T-cell (primary cell): ENCODE measurements at regions not wholly inside any gene's neighbourhood (a gene's known extent, or its start where the extent isn't known, plus 50 kb on each side); places are given as distances from the start of the nearest gene placed in this dataset.

Experiments used
- ATAC-seq, 4 experiments: fragments of 200-7000 bp in 3 of 4; fragments of 150-1000 bp in 1 of 4; cut with Tn5 transposase; replicated peaks in 1 of 4; 1 replicate in 3 of 4; 2 replicates in 1 of 4; pipeline ENCODE4 v1.10.0; 2021; ENCODE audit warnings: moderate library complexity in 3 of 4, mild to moderate bottlenecking in 2 of 4, moderate number of reproducible peaks in 1 of 4
- CTCF ChIA-PET, 2 donors: fragments of 300-600 bp; sonication (Branson Sonifier 250); formaldehyde crosslinking; loops; one replicate each; lab custom pipeline; 2022; ENCODE audit warnings: antibody characterized with exemption in 2 of 2; lab: Charles Lee
- POLR2A ChIA-PET, 2 donors: fragments of 300-600 bp; sonication (Branson Sonifier 250); formaldehyde crosslinking; loops; one replicate each; lab custom pipeline; 2022; ENCODE audit warnings: antibody characterized with exemption in 2 of 2; lab: Charles Lee
- DNase-seq, 35 experiments: peaks; one replicate each; pipeline versions ENCODE4 v3.0.0 to v3.0.0-alpha.2; 2013 to 2023
- H3K27ac ChIP-seq: one replicate; pipeline ENCODE4 v1.5.1; 2013; ENCODE audit warnings: low read length
- H3K27me3 ChIP-seq, 2 experiments: replicated peaks in 1 of 2; 1 replicate in 1 of 2; 2 replicates in 1 of 2; pipeline versions ENCODE4 v1.6.1 to v1.7.0; 2013; ENCODE audit warnings: low read length in 1 of 2, mixed read lengths in 1 of 2; ENCODE audit not compliant: control insufficient read depth in 2 of 2, insufficient read depth in 2 of 2; ENCODE audit errors: extremely low read depth in 1 of 2
- H3K36me3 ChIP-seq, 2 donors: 1 replicate in 1 of 2; 2 replicates in 1 of 2; pipeline versions ENCODE4 v1.6.1 to v1.7.0; 2013; ENCODE audit warnings: low read length in 1 of 2; ENCODE audit not compliant: control insufficient read depth in 2 of 2, insufficient read depth in 1 of 2; ENCODE audit errors: extremely low read depth in 1 of 2
- H3K4me1 ChIP-seq, 2 experiments: 1 replicate in 1 of 2; 2 replicates in 1 of 2; pipeline versions ENCODE4 v1.6.1 to v1.7.0; 2013; ENCODE audit warnings: low read length in 2 of 2, mixed read lengths in 1 of 2; ENCODE audit not compliant: insufficient read depth in 2 of 2, control insufficient read depth in 1 of 2; ENCODE audit errors: extremely low read depth in 1 of 2
- H3K4me3 ChIP-seq, 2 donors: 1 replicate in 1 of 2; 2 replicates in 1 of 2; pipeline versions ENCODE4 v1.5.1 to v1.7.0; 2013; ENCODE audit warnings: mild to moderate bottlenecking in 2 of 2, low read length in 1 of 2, moderate library complexity in 1 of 2; ENCODE audit not compliant: control insufficient read depth in 1 of 2; ENCODE audit errors: extremely low read depth in 1 of 2
- H3K9me3 ChIP-seq: 2 replicates; pipeline ENCODE4 v1.7.0; 2013
- H3K27ac Mint-ChIP-seq, 2 donors: one replicate each; pipeline ENCODE4 v1.8.0; 2020 to 2021; ENCODE audit warnings: mild to moderate bottlenecking in 2 of 2, mixed read lengths in 2 of 2
- H3K27me3 Mint-ChIP-seq, 2 donors: one replicate each; pipeline ENCODE4 v1.8.0; 2021 to 2022; ENCODE audit warnings: mixed read lengths in 2 of 2
- H3K36me3 Mint-ChIP-seq: one replicate; pipeline ENCODE4 v1.8.0; 2021; ENCODE audit warnings: mixed read lengths
- H3K4me1 Mint-ChIP-seq, 3 donors: one replicate each; pipeline ENCODE4 v1.8.0; 2020 to 2022; ENCODE audit warnings: mixed read lengths in 3 of 3, mild to moderate bottlenecking in 1 of 3
- H3K4me3 Mint-ChIP-seq, 3 donors: one replicate each; pipeline ENCODE4 v1.8.0; 2020 to 2022; ENCODE audit warnings: mild to moderate bottlenecking in 3 of 3, mixed read lengths in 3 of 3, moderate library complexity in 3 of 3
- H3K9me3 Mint-ChIP-seq, 3 donors: one replicate each; pipeline ENCODE4 v1.8.0; 2020 to 2022; ENCODE audit warnings: mixed read lengths in 3 of 3
- WGBS: methylation state at CpG from one replicate; pipeline ENCODE4 v1.1.5; 2013; ENCODE audit warnings: missing lambda C conversion rate; ENCODE audit not compliant: insufficient coverage; 5-methylcytosine and 5-hydroxymethylcytosine counted together

- H3K4me1 ChIP-seq, result no peaks in the 10 kb centered on the region
- no peak overlapping the region for H3K4me3 ChIP-seq
- peaks cover 0 to 4% of the 10 kb centered on the region in 2 experiments for H3K27me3 ChIP-seq
- Mint-ChIP-seq H3K4me3 (no peak overlapping the region), H3K27me3 (peaks cover 4 to 8% of the 10 kb centered on the region in 2 donors), H3K27ac (no peak overlapping the region), H3K4me1 (no peaks in the 10 kb centered on the region), H3K9me3 (peaks cover 0 to 4% (median 0%) of the 10 kb centered on the region in 3 donors), H3K36me3 (no peaks in the 10 kb centered on the region)
- CTCF ChIA-PET, result interaction anchor here in 1 of 2 donors (0.6 kb wide), 1 partner anchor 82 kb away, joined by 7 read pairs; no protein-coding TSS in a partner anchor
- no peaks in the 10 kb centered on the region for H3K9me3 ChIP-seq
- DNase-seq (no peak), ATAC-seq (no peak)
- no peak overlapping the region for H3K27ac ChIP-seq
- no peaks in the 10 kb centered on the region for H3K36me3 ChIP-seq
- POLR2A ChIA-PET, result interaction anchor here in 1 of 2 donors (0.6 kb wide), 1 partner anchor 41 kb away, joined by 7 read pairs; no protein-coding TSS in a partner anchor
Observed at GRCh38 chr10:80705899-80706298, 168.2 kb downstream of the SH2D4B start.

- Histone ChIP-seq H3K4me3 (no peak overlapping the region), H3K9me3 (no peaks in the 10 kb centered on the region), H3K36me3 (no peaks in the 10 kb centered on the region), H3K27me3 (no peaks in the 10 kb centered on the region), H3K27ac (no peak overlapping the region), H3K4me1 (no peaks in the 10 kb centered on the region)
- no peak overlapping the region for H3K27ac Mint-ChIP-seq
- peaks cover 0 to 4% (median 0%) of the 10 kb centered on the region in 3 donors for H3K9me3 Mint-ChIP-seq
- H3K36me3 Mint-ChIP-seq, result no peaks in the 10 kb centered on the region
- POLR2A ChIA-PET, result no interaction called here
- no peak overlapping the region for H3K4me3 Mint-ChIP-seq
- ATAC-seq, result no peak
- WGBS, result no CpG with 5 or more reads among the region's 2 CpGs
- no peaks in the 10 kb centered on the region for H3K4me1 Mint-ChIP-seq
- H3K27me3 Mint-ChIP-seq, result peaks cover 4 to 11% of the 10 kb centered on the region in 2 donors
- no peak for DNase-seq
- CTCF ChIA-PET, result interaction anchor here in 1 of 2 donors (0.7 kb wide), 1 partner anchor 9 kb away, joined by 5 read pairs; no protein-coding TSS in a partner anchor
Observed at GRCh38 chr10:80708185-80708584, 170.5 kb downstream of the SH2D4B start.

GRCh38 chr10:80708808-80709207, 171.1 kb downstream of the SH2D4B start:
- Histone ChIP-seq H3K36me3 (no peaks in the 10 kb centered on the region), H3K4me1 (no peaks in the 10 kb centered on the region), H3K4me3 (no peak overlapping the region), H3K27ac (no peak overlapping the region), H3K9me3 (no peaks in the 10 kb centered on the region), H3K27me3 (no peaks in the 10 kb centered on the region)
- H3K36me3 Mint-ChIP-seq, result no peaks in the 10 kb centered on the region
- POLR2A ChIA-PET, result no interaction called here
- CTCF ChIA-PET, result interaction anchor here in 1 of 2 donors (0.7 kb wide), 1 partner anchor 9 kb away, joined by 5 read pairs; no protein-coding TSS in a partner anchor
- no CpG with 5 or more reads among the region's 1 CpG for WGBS
- no peak overlapping the region for H3K27ac Mint-ChIP-seq
- no peaks in the 10 kb centered on the region for H3K4me1 Mint-ChIP-seq
- H3K27me3 Mint-ChIP-seq, result peaks cover 4 to 11% of the 10 kb centered on the region in 2 donors
- no peak overlapping the region for H3K4me3 Mint-ChIP-seq
- DNase-seq (no peak), ATAC-seq (no peak)
- H3K9me3 Mint-ChIP-seq, result peaks cover 0 to 4% (median 0%) of the 10 kb centered on the region in 3 donors

- ChIA-PET POLR2A (no interaction called here), CTCF (no interaction called here)
- H3K4me3 Mint-ChIP-seq, result no peak overlapping the region
- Histone ChIP-seq H3K4me1 (no peaks in the 10 kb centered on the region), H3K27ac (no peak overlapping the region), H3K27me3 (no peaks in the 10 kb centered on the region), H3K9me3 (no peaks in the 10 kb centered on the region), H3K4me3 (no peak overlapping the region), H3K36me3 (no peaks in the 10 kb centered on the region)
- peaks cover 2 to 11% of the 10 kb centered on the region in 2 donors for H3K27me3 Mint-ChIP-seq
- H3K27ac Mint-ChIP-seq, result no peak overlapping the region
- peaks cover 0 to 4% (median 0%) of the 10 kb centered on the region in 3 donors for H3K9me3 Mint-ChIP-seq
- H3K36me3 Mint-ChIP-seq, result no peaks in the 10 kb centered on the region
- no peaks in the 10 kb centered on the region for H3K4me1 Mint-ChIP-seq
- ATAC-seq (no peak), DNase-seq (no peak)
- 87% methylated on average over 4 of the region's 5 CpGs for WGBS
Observed at GRCh38 chr10:80709866-80710265, 172.2 kb downstream of the SH2D4B start.

- WGBS, result 93% methylated on average over 5 of the region's 11 CpGs
- H3K27me3 Mint-ChIP-seq, result peaks cover 8 to 11% of the 10 kb centered on the region in 2 donors
- no peaks in the 10 kb centered on the region for H3K36me3 Mint-ChIP-seq
- Histone ChIP-seq H3K27me3 (peaks cover 0 to 5% of the 10 kb centered on the region in 2 experiments), H3K36me3 (no peaks in the 10 kb centered on the region), H3K9me3 (no peaks in the 10 kb centered on the region), H3K4me1 (no peaks in the 10 kb centered on the region), H3K27ac (no peak overlapping the region), H3K4me3 (no peak overlapping the region)
- no peaks in the 10 kb centered on the region for H3K9me3 Mint-ChIP-seq
- ATAC-seq (no peak), DNase-seq (no peak)
- H3K4me3 Mint-ChIP-seq, result no peak overlapping the region
- H3K27ac Mint-ChIP-seq, result no peak overlapping the region
- no peaks in the 10 kb centered on the region for H3K4me1 Mint-ChIP-seq
- ChIA-PET CTCF (no interaction called here), POLR2A (no interaction called here)
Observed at GRCh38 chr10:80713398-80713928, 175.8 kb downstream of the SH2D4B start.

GRCh38 chr10:80714566-80714965, 176.9 kb downstream of the SH2D4B start:
- Histone ChIP-seq H3K4me1 (no peaks in the 10 kb centered on the region), H3K9me3 (no peaks in the 10 kb centered on the region), H3K36me3 (no peaks in the 10 kb centered on the region), H3K27ac (no peak overlapping the region), H3K27me3 (peaks cover 0 to 5% of the 10 kb centered on the region in 2 experiments), H3K4me3 (no peak overlapping the region)
- POLR2A ChIA-PET, result no interaction called here
- CTCF ChIA-PET, result interaction anchor here in 1 of 2 donors (0.8 kb wide), 1 partner anchor 12 kb away, joined by 3 read pairs; no protein-coding TSS in a partner anchor
- WGBS, result 69% methylated on average over 7 of the region's 11 CpGs
- no peak for ATAC-seq
- Mint-ChIP-seq H3K9me3 (no peaks in the 10 kb centered on the region), H3K36me3 (no peaks in the 10 kb centered on the region), H3K4me3 (no peak overlapping the region), H3K27me3 (peaks cover 8 to 11% of the 10 kb centered on the region in 2 donors), H3K27ac (no peak overlapping the region), H3K4me1 (no peaks in the 10 kb centered on the region)
- DNase-seq, result no peak
